Mesodermal cell (in vitro differentiated cells): ENCODE measurements at regions not wholly inside any gene's neighbourhood (a gene's known extent, or its start where the extent isn't known, plus 50 kb on each side); places are given as distances from the start of the nearest gene placed in this dataset.

Experiments used
- H3K27ac ChIP-seq: 2 replicates; pipeline ENCODE4 v1.7.0; 2013; ENCODE audit warnings: mild to moderate bottlenecking, low read depth, low read length, moderate library complexity; ENCODE audit not compliant: severe bottlenecking
- H3K36me3 ChIP-seq: 2 replicates; pipeline ENCODE4 v1.7.1; 2013; ENCODE audit warnings: mild to moderate bottlenecking, low read length, moderate library complexity; ENCODE audit not compliant: control insufficient read depth, insufficient read depth
- H3K4me1 ChIP-seq: one replicate; pipeline ENCODE4 v1.7.1; 2013; ENCODE audit warnings: mild to moderate bottlenecking, low read length; ENCODE audit not compliant: insufficient read depth, control insufficient read depth, poor library complexity, severe bottlenecking
- H3K4me3 ChIP-seq: 2 replicates; pipeline ENCODE4 v1.7.0; 2013; ENCODE audit warnings: low read length, control low read depth, mild to moderate bottlenecking; ENCODE audit not compliant: insufficient read depth, poor library complexity, severe bottlenecking; ENCODE audit errors: extremely low read depth
- H3K9me3 ChIP-seq: 2 replicates; pipeline ENCODE4 v1.7.1; 2013; ENCODE audit warnings: mild to moderate bottlenecking, low read length, moderate library complexity; ENCODE audit not compliant: control insufficient read depth
- WGBS, 2 experiments: methylation state at CpG; one replicate each; pipeline ENCODE4 v1.1.5; 2013; ENCODE audit warnings: missing lambda C conversion rate in 2 of 2; ENCODE audit not compliant: insufficient coverage in 2 of 2; 5-methylcytosine and 5-hydroxymethylcytosine counted together

DNA sequence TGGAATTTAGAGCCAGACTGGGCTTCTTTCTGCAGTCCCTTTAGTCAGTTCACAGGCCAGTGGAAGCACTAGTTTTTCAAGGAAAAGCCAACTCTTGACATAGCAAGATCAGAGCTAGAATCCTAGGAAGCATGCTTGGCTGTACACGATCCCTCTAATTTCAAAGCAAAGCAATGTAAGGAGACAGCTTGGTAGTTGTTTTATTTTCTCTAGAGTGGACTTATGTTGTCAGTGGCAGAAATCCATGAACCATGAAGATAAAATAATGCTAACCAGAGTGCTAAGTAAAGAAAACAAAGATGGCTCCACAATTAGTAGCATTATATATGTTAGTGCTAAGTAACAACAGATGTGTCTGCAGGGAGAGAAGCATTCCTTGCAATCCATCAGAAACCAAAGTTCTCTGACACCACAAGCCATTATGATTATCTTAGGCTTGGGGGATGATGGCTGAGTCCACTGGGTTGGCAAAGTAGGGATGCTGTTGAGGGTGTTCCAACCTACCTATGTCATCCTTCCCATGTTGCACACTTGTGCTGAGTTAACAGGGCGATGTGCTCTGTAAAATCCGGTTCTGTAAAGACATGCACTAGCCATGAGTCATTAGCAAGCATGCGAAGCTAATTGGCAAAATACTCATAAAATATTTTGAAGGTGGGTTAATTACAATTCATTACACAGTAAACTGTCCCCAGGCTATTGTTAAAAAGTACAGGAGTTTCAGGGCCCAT is 115.2 kb downstream of the BMP2 start:
- H3K9me3 ChIP-seq, result no peaks in the 10 kb centered on the region
- H3K4me3 ChIP-seq, result no peak overlapping the region
- H3K36me3 ChIP-seq, result no peaks in the 10 kb centered on the region
- WGBS, 2 experiments, result 86 to 100% methylated on average over 1 to 3 of the region's 4 CpGs
- H3K4me1 ChIP-seq, result peaks cover 5% of the 10 kb centered on the region
- peak overlapping the region; percentile 2 for H3K27ac ChIP-seq

DNA sequence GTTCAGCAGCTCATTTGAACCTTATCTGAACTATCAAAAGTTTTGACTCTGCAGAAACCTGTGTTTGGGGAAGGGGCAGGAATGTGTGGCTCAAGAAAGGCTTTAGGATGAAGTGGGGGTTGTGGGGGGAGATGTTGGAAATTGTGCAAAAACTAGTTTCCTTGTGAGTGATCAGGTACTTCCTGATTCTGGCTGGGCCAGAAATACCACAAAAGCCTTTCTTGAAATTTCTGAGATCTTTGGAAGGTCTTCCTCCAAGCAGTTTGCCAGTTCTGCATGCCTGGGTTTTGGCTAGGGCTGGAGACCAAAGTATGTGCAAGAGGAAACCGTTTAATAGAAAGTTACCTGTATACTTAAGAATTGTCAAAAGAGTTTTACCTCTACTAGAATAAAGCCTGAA is 116.6 kb downstream of the BMP2 start:
- H3K4me3 ChIP-seq, result no peak overlapping the region
- H3K36me3 ChIP-seq, result no peaks in the 10 kb centered on the region
- no peaks in the 10 kb centered on the region for H3K9me3 ChIP-seq
- peaks cover 5% of the 10 kb centered on the region for H3K4me1 ChIP-seq
- H3K27ac ChIP-seq, result no peak overlapping the region
- no CpG with 5 or more reads among the region's 1 CpG for WGBS, 2 experiments

DNA sequence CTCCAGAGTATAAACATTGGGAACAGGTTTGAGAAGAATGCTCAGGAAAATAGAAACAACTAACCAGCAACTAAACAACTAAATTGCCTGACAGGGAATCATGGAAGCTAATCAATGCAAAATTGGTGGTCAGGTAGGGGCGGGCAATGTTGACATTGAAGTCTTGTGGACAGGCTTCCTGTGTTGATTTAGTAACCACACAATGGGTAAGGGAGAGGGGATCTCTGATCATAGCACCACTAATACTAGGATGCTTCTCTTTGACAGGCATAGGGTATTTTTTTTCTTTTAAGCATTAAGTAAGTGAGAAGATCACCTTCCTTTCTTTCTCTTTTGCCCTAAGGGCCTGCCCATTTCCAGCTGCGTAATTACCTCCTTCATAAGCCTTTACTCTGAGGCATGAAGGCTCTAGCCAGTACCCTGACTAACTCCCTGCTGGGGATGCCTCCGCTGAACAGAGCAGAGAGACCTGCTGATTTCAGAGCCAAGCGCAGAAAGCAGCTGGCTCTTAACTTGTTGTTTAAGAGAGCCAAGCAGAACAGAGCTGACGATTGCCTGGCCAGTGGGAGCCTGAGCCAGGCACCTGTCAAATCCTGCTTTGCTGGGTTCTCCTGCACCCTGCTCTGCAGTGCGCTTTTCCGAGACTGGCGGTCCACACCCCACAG is 118.7 kb downstream of the BMP2 start:
- no peak overlapping the region for H3K27ac ChIP-seq
- H3K4me1 ChIP-seq, result peaks cover 5% of the 10 kb centered on the region
- no peaks in the 10 kb centered on the region for H3K36me3 ChIP-seq
- 55 to 66% methylated on average over 4 to 6 of the region's 8 CpGs for WGBS, 2 experiments
- H3K9me3 ChIP-seq, result no peaks in the 10 kb centered on the region
- no peak overlapping the region for H3K4me3 ChIP-seq

- Histone ChIP-seq H3K27ac (no peak overlapping the region), H3K9me3 (no peaks in the 10 kb centered on the region)
- WGBS, 2 experiments, result 87 to 89% methylated on average over 3 to 4 of the region's 4 CpGs
Observed at GRCh38 chr20:6887966-6888365, 120.5 kb downstream of the BMP2 start.

DNA sequence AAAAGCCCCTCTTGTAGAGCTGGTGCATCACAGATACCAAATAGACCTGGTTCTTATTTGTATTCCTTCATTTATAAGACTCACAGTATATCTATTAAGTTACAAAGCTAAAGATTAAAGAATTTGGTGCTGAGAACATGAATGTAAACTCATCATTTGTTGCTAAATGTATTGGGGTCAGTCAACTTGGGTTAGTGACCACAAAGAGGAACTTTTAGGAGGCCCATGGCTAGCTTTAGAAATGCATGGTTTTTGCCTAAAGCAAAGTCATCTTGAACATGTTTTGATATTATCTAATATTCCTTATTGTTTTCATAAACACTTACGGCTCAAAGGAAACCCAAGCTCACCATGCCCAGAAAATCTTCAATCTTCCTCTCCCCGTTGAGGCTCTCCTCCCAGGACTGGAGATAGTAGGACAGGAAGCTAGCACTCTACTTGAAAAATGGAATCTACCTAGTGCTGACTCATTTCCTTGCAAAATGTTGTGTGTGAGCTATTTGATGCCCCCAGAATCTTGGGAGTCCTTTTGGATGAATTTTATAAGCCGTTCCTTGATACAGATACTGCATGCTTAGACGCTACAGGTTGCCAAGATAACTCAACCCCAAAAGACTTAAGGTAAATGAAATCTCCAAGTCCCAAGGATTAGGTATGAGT is 121.4 kb downstream of the BMP2 start:
- Histone ChIP-seq H3K4me1 (no peaks in the 10 kb centered on the region), H3K27ac (no peak overlapping the region), H3K4me3 (no peak overlapping the region), H3K36me3 (no peaks in the 10 kb centered on the region), H3K9me3 (no peaks in the 10 kb centered on the region)
- WGBS, 2 experiments, result 100% methylated on average over 1 of the region's 4 CpGs; no CpG with 5 or more reads in 1 of the 2 experiments

More at GRCh38 chr20:6887966-6888365, 120.5 kb downstream of the BMP2 start:
- Histone ChIP-seq H3K4me1 (peaks cover 5% of the 10 kb centered on the region), H3K36me3 (no peaks in the 10 kb centered on the region), H3K4me3 (no peak overlapping the region)

DNA sequence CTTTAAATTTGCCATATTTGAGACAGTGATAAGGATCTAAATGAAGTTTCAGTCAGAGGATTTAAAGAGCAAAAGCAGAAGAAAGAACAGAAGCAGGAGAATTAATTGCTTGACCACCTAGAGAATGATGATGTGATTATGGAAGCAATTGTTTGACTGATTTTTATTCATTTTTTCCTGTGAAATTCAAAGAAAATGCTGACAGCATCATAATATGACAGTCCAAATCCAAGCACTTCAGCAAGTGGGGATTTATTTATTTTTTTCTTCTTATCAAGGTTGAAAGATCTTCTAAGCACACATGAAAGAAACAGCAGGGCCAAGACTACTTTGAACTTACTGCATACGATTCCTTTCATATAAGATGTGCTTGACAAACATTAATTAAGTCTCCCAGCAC is 125.2 kb downstream of the BMP2 start:
- WGBS, 2 experiments, result no CpG with 5 or more reads among the region's 1 CpG
- Histone ChIP-seq H3K27ac (no peak overlapping the region), H3K36me3 (no peaks in the 10 kb centered on the region)

GRCh38 chr20:6898928-6899327 is 131.4 kb downstream of the BMP2 start:
- Histone ChIP-seq H3K27ac (no peak overlapping the region), H3K4me3 (no peak overlapping the region), H3K9me3 (no peaks in the 10 kb centered on the region), H3K36me3 (no peaks in the 10 kb centered on the region), H3K4me1 (no peaks in the 10 kb centered on the region)
- WGBS, 2 experiments, result 64 to 72% methylated on average over 3 of the region's 3 CpGs

More for the DNA sequence above, 125.2 kb downstream of the BMP2 start:
- no peaks in the 10 kb centered on the region for H3K9me3 ChIP-seq
- H3K4me3 ChIP-seq, result no peak overlapping the region
- H3K4me1 ChIP-seq, result no peaks in the 10 kb centered on the region

DNA sequence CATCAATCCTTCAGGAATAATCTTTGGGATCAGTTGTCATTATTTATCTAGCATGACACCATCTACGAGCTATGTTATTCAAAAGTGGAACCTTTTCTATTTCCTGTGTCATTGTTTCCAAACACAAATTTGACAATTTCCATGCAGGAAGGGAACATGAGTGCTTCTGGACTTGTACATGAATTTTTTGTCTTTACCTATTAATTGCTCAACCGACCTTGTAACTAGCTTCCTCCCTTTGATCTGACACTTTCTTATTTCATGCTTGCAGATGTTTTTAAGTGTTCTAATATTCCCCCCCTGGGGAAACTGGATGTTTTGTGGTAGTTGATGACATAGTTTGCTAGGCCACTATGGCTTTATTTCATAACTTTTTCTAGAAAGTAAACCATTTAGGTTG is 139.4 kb downstream of the BMP2 start:
- Histone ChIP-seq H3K4me3 (no peak overlapping the region), H3K27ac (no peak overlapping the region), H3K9me3 (no peaks in the 10 kb centered on the region), H3K4me1 (peaks cover 3% of the 10 kb centered on the region), H3K36me3 (no peaks in the 10 kb centered on the region)
- WGBS, 2 experiments, result 78 to 100% methylated on average over 1 of the region's 2 CpGs

DNA sequence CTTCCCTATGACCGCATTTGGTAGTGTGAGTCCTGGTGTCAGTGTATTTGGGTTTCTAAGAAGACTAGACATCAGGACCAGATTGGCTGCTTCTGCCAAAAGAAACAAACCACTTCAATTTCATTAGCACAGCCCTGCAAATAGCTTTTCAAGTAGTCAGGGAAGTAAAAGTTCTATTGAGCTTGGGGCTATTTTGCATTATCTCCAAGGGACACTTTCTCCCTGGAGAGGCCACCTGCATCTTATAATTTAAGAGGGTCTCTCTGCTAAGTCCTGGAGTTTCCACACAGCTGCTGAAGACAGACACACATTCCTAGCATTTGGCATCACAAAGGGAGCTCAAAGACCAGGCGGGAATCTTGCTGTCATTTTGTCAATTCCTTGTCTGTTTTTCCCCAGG is 141.2 kb downstream of the BMP2 start:
- Histone ChIP-seq H3K4me3 (no peak overlapping the region), H3K27ac (no peak overlapping the region), H3K9me3 (no peaks in the 10 kb centered on the region), H3K36me3 (no peaks in the 10 kb centered on the region), H3K4me1 (peaks cover 3% of the 10 kb centered on the region)
- WGBS, 2 experiments, result 27 to 40% methylated on average over 1 of the region's 2 CpGs

DNA sequence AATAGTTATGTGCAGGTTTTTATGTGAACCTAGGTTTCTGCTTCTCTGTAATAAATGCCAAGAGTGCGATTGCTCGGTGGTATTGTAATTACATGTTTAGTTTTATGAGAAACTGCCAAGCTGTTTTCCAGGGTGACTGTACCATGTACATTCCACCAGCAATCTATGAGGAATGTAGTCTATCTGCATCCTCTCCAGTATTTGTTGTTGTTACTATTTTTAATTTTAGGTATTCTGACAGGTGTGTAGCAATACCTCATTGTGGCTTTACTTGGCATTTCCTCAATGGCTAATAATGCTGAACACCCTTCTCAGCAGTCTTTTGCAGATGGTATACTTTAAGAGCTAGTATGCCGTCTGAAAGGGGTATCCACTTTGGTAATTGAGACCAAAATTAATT is 142.1 kb downstream of the BMP2 start:
- Histone ChIP-seq H3K9me3 (no peaks in the 10 kb centered on the region), H3K4me1 (peaks cover 3% of the 10 kb centered on the region), H3K36me3 (no peaks in the 10 kb centered on the region), H3K4me3 (no peak overlapping the region), H3K27ac (no peak overlapping the region)
- WGBS, 2 experiments, result 80% methylated on average over 1 of the region's 3 CpGs; no CpG with 5 or more reads in 1 of the 2 experiments
